ENCODE measurements at regions not wholly inside any gene's neighbourhood (a gene's known extent, or its start where the extent isn't known, plus 50 kb on each side); places are given as distances from the start of the nearest gene placed in this dataset.

DNA sequence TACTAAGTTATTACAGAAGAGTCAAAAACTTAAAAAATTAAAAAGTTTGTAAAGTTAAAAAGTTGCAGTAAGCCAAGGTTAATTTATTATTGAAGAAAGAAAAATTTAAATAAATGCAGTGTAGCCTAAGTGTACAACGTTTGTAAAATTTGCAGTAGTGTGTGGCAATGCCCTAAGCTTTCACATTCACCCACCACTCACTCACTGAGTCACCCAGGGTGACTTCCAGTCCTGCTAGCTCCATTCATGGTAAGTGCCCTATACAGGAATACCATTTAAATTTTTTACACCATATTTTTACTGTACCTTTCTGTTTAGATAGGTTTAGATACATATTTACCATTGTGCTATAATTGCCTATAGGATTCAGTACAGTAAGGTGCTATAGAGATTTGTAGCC is 88.6 kb downstream of the CTH start:
- Histone ChIP-seq H3K79me2 (ENCODE audit: insufficient read depth, low read length) (no peaks in the 10 kb centered on the region), H3K79me1 (ENCODE audit: insufficient read depth, low read depth, low read length, poor library complexity, severe bottlenecking) (no peaks in the 10 kb centered on the region), H3K4ac (ENCODE audit: low read depth, low read length) (no peak overlapping the region), H3K18ac (ENCODE audit: insufficient read length, low read depth, low read length) (no peak overlapping the region), H3K14ac (ENCODE audit: insufficient read depth, low read length) (no peak overlapping the region), H2BK120ac (ENCODE audit: low read depth, low read length, poor library complexity, severe bottlenecking) (no peak overlapping the region), H3K27me3 (ENCODE audit: insufficient read depth, low read length) (no peaks in the 10 kb centered on the region), H2BK12ac (ENCODE audit: insufficient read length, low read depth, low read length) (no peak overlapping the region), H3K56ac (ENCODE audit: insufficient read length, low read depth, low read length) (no peak overlapping the region), H4K91ac (ENCODE audit: insufficient read length, low read depth, low read length) (no peak overlapping the region), H2BK15ac (ENCODE audit: low read depth, low read length) (no peak overlapping the region), H3K23ac (ENCODE audit: insufficient read length, low read depth, low read length) (no peak overlapping the region), H3K4me2 (ENCODE audit: insufficient read depth, insufficient read length, low read length) (no peak overlapping the region), H3K23me2 (ENCODE audit: insufficient read length, low read depth, low read length, poor library complexity, severe bottlenecking) (no peaks in the 10 kb centered on the region), H3K27ac (ENCODE audit: insufficient read length, low read depth, low read length) (no peak overlapping the region), H3T11ph (ENCODE audit: low read length) (no peak overlapping the region), H2AK5ac (ENCODE audit: insufficient read length, low read length) (no peak overlapping the region), H2BK20ac (ENCODE audit: low read depth, low read length, poor library complexity, severe bottlenecking) (no peak overlapping the region), H4K8ac (replicated peaks; ENCODE audit: insufficient read length, low read depth, low read length) (no peak overlapping the region), H3K9me3 (ENCODE audit: control insufficient read depth, low read depth, low read length) (no peaks in the 10 kb centered on the region), H4K20me1 (ENCODE audit: control insufficient read depth, insufficient read depth, insufficient read length) (no peaks in the 10 kb centered on the region), H3K4me1 (ENCODE audit: insufficient read depth, low read length) (no peaks in the 10 kb centered on the region), H2BK5ac (ENCODE audit: insufficient read length, low read length) (no peak overlapping the region), H2AFZ (ENCODE audit: low read length) (no peak overlapping the region), H4K5ac (ENCODE audit: insufficient read length, low read depth, low read length) (no peak overlapping the region), H3K9ac (ENCODE audit: extremely low read depth, insufficient read length, low read length) (no peak overlapping the region)
- WGBS (ENCODE audit: extremely low coverage, insufficient read length, low lambda C conversion rate): no CpG with 5 or more reads among the region's 1 CpG
- Mint-ChIP-seq H3K27ac (no peak overlapping the region), H3K4me3 (no peak overlapping the region), H3K4me1 (no peaks in the 10 kb centered on the region), H3K9me3 (no peaks in the 10 kb centered on the region), H3K36me3 (ENCODE audit: insufficient read depth in 1 of 3, low read depth in 3 of 3) (no peaks in the 10 kb centered on the region), H3K27me3 (ENCODE audit: low read depth) (no peaks in the 10 kb centered on the region; the same call in 1 of the 2 replicates)
- TF ChIP-seq, protein P1, sequence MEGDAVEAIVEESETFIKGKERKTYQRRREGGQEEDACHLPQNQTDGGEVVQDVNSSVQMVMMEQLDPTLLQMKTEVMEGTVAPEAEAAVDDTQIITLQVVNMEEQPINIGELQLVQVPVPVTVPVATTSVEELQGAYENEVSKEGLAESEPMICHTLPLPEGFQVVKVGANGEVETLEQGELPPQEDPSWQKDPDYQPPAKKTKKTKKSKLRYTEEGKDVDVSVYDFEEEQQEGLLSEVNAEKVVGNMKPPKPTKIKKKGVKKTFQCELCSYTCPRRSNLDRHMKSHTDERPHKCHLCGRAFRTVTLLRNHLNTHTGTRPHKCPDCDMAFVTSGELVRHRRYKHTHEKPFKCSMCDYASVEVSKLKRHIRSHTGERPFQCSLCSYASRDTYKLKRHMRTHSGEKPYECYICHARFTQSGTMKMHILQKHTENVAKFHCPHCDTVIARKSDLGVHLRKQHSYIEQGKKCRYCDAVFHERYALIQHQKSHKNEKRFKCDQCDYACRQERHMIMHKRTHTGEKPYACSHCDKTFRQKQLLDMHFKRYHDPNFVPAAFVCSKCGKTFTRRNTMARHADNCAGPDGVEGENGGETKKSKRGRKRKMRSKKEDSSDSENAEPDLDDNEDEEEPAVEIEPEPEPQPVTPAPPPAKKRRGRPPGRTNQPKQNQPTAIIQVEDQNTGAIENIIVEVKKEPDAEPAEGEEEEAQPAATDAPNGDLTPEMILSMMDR (conservative IDR thresholded peaks at IDR 0.05): no peak
- no peak for DNase-seq

Data from H9 (cell line).